ENCODE measurements at regions not wholly inside any gene's neighbourhood (a gene's known extent, or its start where the extent isn't known, plus 50 kb on each side); places are given as distances from the start of the nearest gene placed in this dataset.
"Not testable (repeated sequence)": the region's sequence is repeated elsewhere in the genome, so short reads cannot be mapped to it uniquely, and the experiment has no call there.

DNA sequence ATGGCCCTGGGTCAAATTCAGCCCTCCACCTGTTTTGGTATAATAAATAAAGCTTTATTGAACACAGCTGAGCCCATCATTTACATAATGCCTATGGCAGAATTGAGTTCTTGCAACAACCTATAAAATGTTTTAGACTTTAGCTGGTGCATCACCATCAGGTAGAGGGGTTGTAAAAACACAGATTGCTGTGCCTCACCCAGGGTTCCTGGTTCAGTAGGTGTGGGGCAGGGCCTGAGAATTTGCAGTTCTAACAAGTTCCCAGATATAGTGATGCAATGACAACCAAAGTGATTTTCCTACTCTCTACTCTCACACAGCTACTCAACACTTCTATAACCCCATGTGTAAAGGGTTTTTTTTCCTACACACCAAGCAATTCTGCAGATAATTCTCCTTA is 120.0 kb upstream of the EGFL6 start:
- no peaks in the 10 kb centered on the region for H3K36me3 ChIP-seq (replicated peaks in 1 of 2; ENCODE audit: control insufficient read depth in 1 of 2, insufficient read depth in 2 of 2, low read length in 1 of 2)
- no peaks in the 10 kb centered on the region for H4K20me1 ChIP-seq (ENCODE audit: insufficient read depth)
- peaks cover 0 to 2% of the 10 kb centered on the region in 2 experiments; a peak in 1 of 4 replicates for H3K4me1 ChIP-seq (ENCODE audit: control insufficient read depth in 1 of 2, insufficient read depth in 2 of 2, low read depth in 1 of 2, low read length in 1 of 2)
- no peak overlapping the region for H3K9ac ChIP-seq
- no peak for DNase-seq
- ChIA-PET POLR2A (no interaction called here), CTCF (no interaction called here)
- no peak overlapping the region for H2AFZ ChIP-seq (ENCODE audit: low read depth)
- H3K9me3 ChIP-seq: no peaks in the 10 kb centered on the region
- H3K4me3 ChIP-seq (ENCODE audit: low read depth in 2 of 2, low read length in 1 of 2): no peak overlapping the region
- H3K4me2 ChIP-seq: no peak overlapping the region
- H3F3A ChIP-seq (replicated peaks; ENCODE audit: insufficient read depth): no peaks in the 10 kb centered on the region
- no peaks in the 10 kb centered on the region for H3K9me2 ChIP-seq
- no peak overlapping the region for H3K27ac ChIP-seq (ENCODE audit: low read depth in 2 of 2, low read length in 1 of 2)
- H3K27me3 ChIP-seq (ENCODE audit: insufficient read depth): no peaks in the 10 kb centered on the region
- no peak for TF ChIP-seq JUND (IDR thresholded peaks at IDR 0.05)
- TF ChIP-seq YY1 (IDR thresholded peaks at IDR 0.05; ENCODE audit: low read depth): no peak
- no peak for TF ChIP-seq USF1 (IDR thresholded peaks at IDR 0.05; ENCODE audit: borderline replicate concordance, low read depth)
- TF ChIP-seq CHD2 (IDR thresholded peaks at IDR 0.05; ENCODE audit: low read length, partially characterized antibody): no peak
- no peak for TF ChIP-seq USF2 (IDR thresholded peaks at IDR 0.05; ENCODE audit: borderline replicate concordance, low read depth, low read length)
- TF ChIP-seq FOXM1 (IDR thresholded peaks at IDR 0.05; ENCODE audit: low read depth): no peak
- no peaks in the 10 kb centered on the region for H3K79me2 ChIP-seq (ENCODE audit: insufficient read depth)

GRCh38 chrX:13448941-13449340 is 120.5 kb upstream of the EGFL6 start:
- Histone ChIP-seq H3K27me3 (ENCODE audit: insufficient read depth) (no peaks in the 10 kb centered on the region), H3K4me1 (ENCODE audit: control insufficient read depth in 1 of 2, insufficient read depth in 2 of 2, low read depth in 1 of 2, low read length in 1 of 2) (peaks cover 0 to 2% of the 10 kb centered on the region in 2 experiments; a peak in 1 of 4 replicates), H3K36me3 (replicated peaks in 1 of 2; ENCODE audit: control insufficient read depth in 1 of 2, insufficient read depth in 2 of 2, low read length in 1 of 2) (no peaks in the 10 kb centered on the region), H3K9ac (no peak overlapping the region), H3K9me2 (no peaks in the 10 kb centered on the region), H3K27ac (ENCODE audit: low read depth in 2 of 2, low read length in 1 of 2) (no peak overlapping the region), H3K9me3 (no peaks in the 10 kb centered on the region), H3K4me2 (no peak overlapping the region), H3K4me3 (ENCODE audit: low read depth in 2 of 2, low read length in 1 of 2) (no peak overlapping the region), H3K79me2 (ENCODE audit: insufficient read depth) (no peaks in the 10 kb centered on the region), H4K20me1 (ENCODE audit: insufficient read depth) (no peaks in the 10 kb centered on the region), H3F3A (replicated peaks; ENCODE audit: insufficient read depth) (no peaks in the 10 kb centered on the region), H2AFZ (ENCODE audit: low read depth) (no peak overlapping the region)
- 72% methylated on average over 2 of the region's 2 CpGs for WGBS (ENCODE audit: low lambda C conversion rate)
- no peak for DNase-seq
- CTCF ChIA-PET: interaction anchor here (1.5 kb wide), 1 partner anchor 39 kb away, joined by 4 read pairs; no protein-coding TSS in a partner anchor
- POLR2A ChIA-PET: no interaction called here
- no peak for TF ChIP-seq NRF1 (IDR thresholded peaks at IDR 0.05; ENCODE audit: low read depth, low read length)
- no peak for TF ChIP-seq RCOR1 (IDR thresholded peaks at IDR 0.05; ENCODE audit: low read length)
- no peak for TF ChIP-seq YY1 (IDR thresholded peaks at IDR 0.05; ENCODE audit: low read depth)
- TF ChIP-seq MAX (IDR thresholded peaks at IDR 0.05; ENCODE audit: low read depth): no peak
- TF ChIP-seq NFIC (IDR thresholded peaks at IDR 0.05; ENCODE audit: borderline replicate concordance): no peak
- no peak for TF ChIP-seq GABPA (IDR thresholded peaks at IDR 0.05; ENCODE audit: low read depth)
- no peak for TF ChIP-seq SMC3 (IDR thresholded peaks at IDR 0.05; ENCODE audit: low read depth, low read length)
- no peak for TF ChIP-seq TCF12 (IDR thresholded peaks at IDR 0.05)

DNA sequence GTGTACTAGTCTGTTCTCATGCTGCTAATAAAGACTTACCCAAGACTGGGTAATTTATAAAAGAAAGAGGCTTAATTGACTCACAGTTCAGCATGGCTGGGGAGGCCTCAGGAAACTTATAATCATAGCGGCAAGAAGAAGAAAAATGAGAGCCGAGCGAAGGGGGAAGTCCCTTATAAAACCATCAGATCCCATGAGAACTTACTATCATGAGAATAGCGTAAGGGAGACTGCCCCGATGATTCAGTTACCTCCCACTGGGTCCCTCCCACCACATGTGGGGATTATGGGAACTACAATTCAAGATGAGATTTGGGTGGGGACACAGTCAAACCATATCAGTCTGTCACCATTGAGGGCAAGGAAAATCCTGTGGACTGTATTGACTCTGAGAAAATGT is 121.8 kb upstream of the ATXN3L start:
- H3K36me3 ChIP-seq (replicated peaks in 1 of 2; ENCODE audit: control insufficient read depth in 1 of 2, insufficient read depth in 2 of 2, low read length in 1 of 2); H3K9me2 ChIP-seq; H3K27me3 ChIP-seq (ENCODE audit: insufficient read depth); H3K4me2 ChIP-seq; H3K79me2 ChIP-seq (ENCODE audit: insufficient read depth); H3K4me1 ChIP-seq (ENCODE audit: control insufficient read depth in 1 of 2, insufficient read depth in 2 of 2, low read depth in 1 of 2, low read length in 1 of 2); H3K9ac ChIP-seq; H3K27ac ChIP-seq (ENCODE audit: low read depth in 2 of 2, low read length in 1 of 2); CTCF ChIA-PET; H2AFZ ChIP-seq (ENCODE audit: low read depth); H3F3A ChIP-seq (replicated peaks; ENCODE audit: insufficient read depth); POLR2A ChIA-PET; H4K20me1 ChIP-seq (ENCODE audit: insufficient read depth); H3K9me3 ChIP-seq; H3K4me3 ChIP-seq (ENCODE audit: low read depth in 2 of 2, low read length in 1 of 2); DNase-seq: not testable (repeated sequence)
- WGBS (ENCODE audit: low lambda C conversion rate): 83% methylated on average over 5 of the region's 5 CpGs
